ENCODE measurements at regions not wholly inside any gene's neighbourhood (a gene's known extent, or its start where the extent isn't known, plus 50 kb on each side); places are given as distances from the start of the nearest gene placed in this dataset.
A peak's percentile ranks its signal among the peaks of the same experiment; 100 is the strongest.
"Not testable (repeated sequence)": the region's sequence is repeated elsewhere in the genome, so short reads cannot be mapped to it uniquely, and the experiment has no call there.

- DNase-seq (ENCODE audit: low spot score) = not testable (repeated sequence)
Observed at GRCh38 chr1:194407238-194407637, 1220.8 kb upstream of the B3GALT2 start.

- peak; percentile 4 for DNase-seq (ENCODE audit: low spot score)
Observed at GRCh38 chr1:194394676-194395075, 1208.3 kb upstream of the B3GALT2 start.

DNA sequence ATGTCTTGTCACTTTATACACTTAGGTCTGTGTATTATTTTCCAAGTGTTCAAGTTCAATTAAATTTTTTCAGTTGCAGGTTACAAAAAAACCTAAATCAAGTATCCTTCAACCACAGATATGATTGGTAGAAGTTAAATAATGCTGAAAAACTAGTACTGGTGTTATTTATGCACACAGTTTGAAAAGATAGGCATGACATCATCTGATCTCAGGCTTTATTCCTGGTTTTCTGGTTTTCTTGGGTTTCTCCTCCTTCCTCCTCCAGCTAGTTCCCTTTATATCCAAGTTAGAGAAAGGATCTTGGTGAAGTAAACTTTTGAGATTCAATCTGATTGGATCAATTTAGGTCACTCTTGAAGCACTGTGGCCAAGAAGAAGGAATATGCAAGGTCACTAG is 1201.1 kb upstream of the B3GALT2 start:
- DNase-seq (ENCODE audit: low spot score) = no peak

DNA sequence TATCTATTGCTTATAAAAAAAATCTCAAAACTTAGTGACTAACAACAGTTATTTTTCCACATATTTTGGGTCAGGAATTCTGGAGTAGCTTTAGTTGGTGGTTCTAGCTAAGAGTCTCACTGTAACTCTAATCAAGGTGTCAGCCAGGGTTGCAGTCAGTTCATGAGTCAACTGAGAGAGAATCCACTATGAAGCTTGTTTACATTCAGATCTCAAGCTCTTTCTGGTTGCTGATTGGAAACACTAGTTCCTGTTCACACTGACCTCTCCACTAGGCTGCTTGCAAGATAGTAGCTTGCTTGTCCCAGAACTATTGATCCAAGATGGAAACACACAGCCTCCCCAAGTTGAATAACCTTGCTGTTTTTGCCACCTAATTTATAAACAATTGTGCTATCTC is 1192.1 kb upstream of the B3GALT2 start:
- DNase-seq (ENCODE audit: low spot score) = no peak

DNA sequence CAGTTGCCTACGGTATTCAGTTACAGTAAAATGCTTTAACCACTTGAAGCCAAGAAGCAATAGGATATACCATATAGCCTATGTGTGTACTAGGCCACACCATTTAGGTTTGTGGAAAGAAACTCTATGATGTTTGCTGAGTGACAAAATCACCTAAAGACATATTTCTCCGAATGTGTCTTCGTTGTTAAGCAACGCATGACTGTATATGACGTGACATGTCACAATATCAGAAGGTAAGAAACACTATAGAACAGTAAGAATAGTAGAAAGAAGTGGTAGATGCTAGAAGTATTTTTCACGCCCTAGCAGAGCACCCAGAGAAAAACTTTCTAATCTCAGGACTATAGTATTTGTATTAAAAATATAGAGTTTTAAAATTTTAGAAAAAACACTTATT is 1188.2 kb upstream of the B3GALT2 start:
- DNase-seq (ENCODE audit: low spot score) = no peak

DNA sequence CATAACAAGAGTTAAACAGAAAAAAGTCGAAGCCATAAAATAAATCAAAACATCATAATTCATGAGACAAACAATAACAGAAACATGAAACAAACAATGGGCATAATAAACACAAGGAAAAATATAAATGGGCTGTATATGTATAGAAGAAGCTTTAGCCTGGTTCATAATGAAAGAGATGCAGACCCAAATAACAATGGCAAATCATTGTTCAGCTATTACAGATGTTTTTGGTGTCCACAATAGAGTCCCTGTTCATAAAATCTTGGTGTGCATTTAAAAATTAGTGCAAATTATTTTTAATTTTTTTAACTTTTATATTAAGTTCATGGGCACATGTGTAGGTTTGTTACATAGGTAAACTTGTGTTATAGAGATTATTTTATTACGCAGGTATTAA is 1185.9 kb upstream of the B3GALT2 start:
- no peak for DNase-seq (ENCODE audit: low spot score)

DNA sequence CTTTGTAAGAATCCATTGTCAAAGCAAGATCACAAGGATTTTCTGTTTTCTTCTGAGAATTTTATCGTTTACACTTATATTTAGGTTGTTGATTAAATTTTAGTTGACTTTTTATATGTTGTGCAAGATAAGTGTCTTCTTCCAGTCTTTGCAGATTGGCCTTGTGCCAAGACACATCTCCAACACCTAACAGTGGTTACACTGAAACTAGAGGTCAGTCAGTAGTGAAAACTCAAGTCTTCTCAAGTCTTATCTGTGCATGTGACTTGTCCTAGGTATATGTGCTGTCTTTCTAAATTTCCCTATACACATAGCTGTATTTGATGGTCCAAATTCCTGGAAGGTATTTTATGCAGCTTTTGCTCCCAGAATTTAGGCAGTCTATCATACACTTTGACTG is 1183.2 kb upstream of the B3GALT2 start:
- no peak for DNase-seq (ENCODE audit: low spot score)

GRCh38 chr1:194369060-194369459 is 1182.6 kb upstream of the B3GALT2 start:
- DNase-seq (ENCODE audit: low spot score) = no peak

DNA sequence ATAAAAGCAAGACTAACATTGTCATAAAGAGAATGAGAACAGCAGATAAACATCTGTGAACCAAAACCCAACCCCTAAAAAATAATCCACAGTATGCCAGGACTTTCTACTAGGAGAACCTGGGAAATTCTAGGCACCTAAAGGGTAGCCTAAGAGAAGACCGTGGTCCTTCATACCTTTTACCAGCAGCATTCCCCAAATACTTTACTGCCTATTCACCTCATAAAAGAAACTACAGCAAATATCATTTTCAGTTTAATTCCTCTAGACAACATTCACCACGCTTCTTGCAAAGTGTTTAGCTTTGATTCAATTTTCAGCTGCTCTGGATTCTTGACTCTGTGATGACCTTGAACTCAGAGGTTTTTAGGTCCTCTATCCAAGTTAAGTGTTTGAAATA is 1180.7 kb upstream of the B3GALT2 start:
- no peak for DNase-seq (ENCODE audit: low spot score)

GRCh38 chr1:194366705-194367104 is 1180.3 kb upstream of the B3GALT2 start:
- DNase-seq (ENCODE audit: low spot score) = no peak

- no peak for DNase-seq (ENCODE audit: low spot score)
Observed at GRCh38 chr1:194362327-194362726, 1175.9 kb upstream of the B3GALT2 start.

GRCh38 chr1:194361374-194362131 is 1175.1 kb upstream of the B3GALT2 start:
- no peak for DNase-seq (ENCODE audit: low spot score)

DNA sequence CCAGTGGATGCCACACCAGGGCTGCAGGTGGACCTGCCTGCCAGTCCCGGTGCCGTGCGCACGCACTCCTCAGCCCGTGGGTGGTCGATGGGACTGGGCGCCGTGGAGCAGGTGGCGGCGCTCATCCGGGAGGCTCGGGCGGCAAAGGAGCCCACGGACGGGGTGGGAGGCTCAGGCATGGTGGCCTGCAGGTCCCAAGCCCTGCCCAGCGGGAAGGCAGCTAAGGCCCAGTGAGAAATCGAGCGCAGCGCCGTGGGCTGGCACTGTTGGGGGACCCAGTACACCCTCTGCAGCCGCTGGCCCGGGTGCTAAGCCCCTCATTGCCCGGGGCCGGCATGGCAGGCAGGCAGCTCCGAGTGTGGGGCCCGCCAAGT is 1171.8 kb upstream of the B3GALT2 start:
- DNase-seq (ENCODE audit: low spot score) = no peak

DNA sequence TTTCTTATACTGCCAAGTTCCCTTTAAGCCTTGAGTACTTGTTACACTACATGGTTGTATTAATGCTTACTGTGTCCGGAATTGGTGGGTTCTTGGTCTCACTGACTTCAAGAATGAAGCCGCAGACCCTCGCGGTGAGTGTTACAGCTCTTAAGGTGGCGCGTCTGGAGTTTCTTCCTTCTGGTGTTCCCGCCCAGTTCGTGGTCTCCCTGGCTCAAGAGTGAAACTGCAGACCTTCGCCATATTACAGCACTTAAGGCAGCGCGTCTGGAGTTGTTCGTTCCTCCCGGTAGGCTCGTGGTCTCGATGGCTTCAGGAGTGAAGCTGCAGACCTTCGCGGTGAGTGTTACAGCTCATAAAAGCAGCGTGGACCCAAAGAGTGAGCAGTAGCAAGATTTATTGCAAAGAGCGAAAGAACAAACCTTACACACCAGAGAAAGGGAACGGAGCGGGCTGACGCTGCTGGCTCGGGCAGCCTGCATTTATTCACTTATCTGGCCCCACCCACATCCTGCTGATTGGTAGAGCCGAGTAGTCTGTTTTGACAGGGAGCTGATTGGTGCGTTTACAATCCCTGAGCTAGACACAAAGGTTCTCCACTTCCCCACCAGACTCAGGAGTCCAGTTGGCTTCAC is 1171.3 kb upstream of the B3GALT2 start:
- not testable (repeated sequence) for DNase-seq (ENCODE audit: low spot score)

DNA sequence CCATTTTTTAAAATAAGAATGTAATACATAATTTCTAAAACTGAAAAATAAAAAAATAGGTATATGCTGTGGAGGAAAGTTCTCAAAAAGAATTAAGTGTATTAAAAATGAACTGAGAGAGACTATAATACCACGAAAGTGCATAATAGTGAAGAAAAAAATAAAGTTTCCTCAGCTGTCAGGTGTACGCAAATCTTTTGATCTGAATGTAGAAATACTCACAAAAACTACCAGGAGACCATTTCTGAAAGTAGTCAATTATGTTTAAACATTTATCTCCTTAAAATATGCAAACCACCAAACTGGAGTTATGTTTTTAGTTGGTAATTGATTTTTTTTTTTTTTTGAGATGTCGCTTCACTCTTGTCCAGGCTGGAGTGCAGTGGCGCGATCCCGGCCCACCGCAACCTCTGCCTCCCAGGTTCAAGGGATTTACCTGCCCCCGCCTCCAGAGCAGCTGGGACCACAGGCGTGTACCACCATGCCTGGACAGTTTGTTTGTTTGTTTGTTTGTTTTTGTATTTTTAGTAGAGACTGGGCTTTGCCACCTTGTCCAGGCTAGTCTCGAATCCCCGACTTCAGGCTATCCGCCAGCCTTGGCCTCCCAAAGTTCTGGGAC is 1169.2 kb upstream of the B3GALT2 start:
- no peak for DNase-seq (ENCODE audit: low spot score)

DNA sequence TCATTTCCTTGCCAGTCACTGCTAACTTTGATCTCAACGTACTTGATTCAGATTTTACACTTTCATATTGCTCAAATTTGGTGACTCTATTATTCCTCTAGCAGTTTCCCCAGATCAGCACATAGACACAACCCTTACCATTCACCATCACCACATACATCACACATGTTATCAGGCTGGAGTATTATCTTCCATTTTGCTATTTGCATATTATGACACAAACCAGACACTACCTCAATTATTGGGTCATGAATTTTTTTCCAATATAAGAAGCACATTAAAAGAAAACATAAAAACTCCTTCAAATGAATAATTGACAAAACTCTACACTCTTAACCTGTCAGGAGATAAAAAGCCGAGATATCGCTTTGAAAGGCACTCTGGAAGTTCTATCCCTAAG is 1166.7 kb upstream of the B3GALT2 start:
- DNase-seq (ENCODE audit: low spot score) = no peak

DNA sequence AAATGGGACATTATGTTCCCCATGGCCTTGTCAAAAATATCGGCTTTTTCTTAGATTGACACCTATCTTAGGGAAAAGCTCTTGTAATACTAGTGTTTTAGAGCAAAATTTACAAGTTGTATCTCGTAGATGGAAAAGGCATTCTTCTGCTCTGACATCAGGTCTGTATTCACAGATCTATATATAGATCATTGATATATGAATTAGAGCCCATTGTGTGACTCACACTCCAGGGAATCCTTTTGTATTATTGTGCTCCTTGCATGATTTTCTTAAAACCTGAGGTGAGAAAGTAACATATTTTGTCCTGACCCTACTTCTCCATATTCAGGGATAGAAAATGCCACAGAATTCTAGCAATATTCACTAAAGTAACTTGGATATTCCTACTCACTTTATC is 1160.8 kb upstream of the B3GALT2 start:
- DNase-seq (ENCODE audit: low spot score) = no peak

DNA sequence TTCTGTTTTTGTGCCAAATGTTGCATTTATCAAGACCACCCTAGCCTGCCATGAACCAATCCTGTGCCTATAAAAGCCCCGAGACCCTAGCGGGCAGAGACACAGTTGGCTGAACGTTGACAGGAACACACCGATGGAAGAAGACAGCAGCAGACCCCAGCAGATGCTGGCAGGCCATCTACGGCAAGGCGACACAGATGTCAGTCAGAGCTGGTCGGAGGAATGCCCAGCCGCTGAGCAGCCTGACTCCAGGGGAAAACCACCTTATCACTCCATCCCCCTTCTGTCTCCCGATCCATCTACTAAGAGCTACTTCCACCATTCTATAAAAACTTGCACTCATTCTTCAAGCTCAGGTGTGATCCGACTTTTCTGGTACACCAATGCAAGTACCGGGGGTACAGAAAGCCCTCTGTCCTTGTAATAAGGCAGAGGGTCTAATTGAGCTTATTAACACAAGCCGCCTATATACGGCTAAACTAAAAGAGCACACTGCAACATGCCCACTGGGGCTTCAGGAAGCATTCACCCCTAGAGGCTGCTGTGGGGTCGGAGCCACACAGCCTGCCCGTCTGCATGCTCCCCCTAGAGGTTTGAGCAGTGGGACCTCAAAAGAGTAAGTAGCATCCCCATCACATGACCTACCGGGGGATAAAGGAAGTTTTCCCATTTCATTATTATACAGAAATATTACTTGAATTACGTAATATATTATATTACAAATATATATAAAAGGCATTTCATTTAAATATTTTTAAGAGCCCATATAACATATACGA is 1156.3 kb upstream of the B3GALT2 start:
- peak; percentile 4 for DNase-seq (ENCODE audit: low spot score)

GRCh38 chr1:194341587-194341986 is 1155.2 kb upstream of the B3GALT2 start:
- no peak for DNase-seq (ENCODE audit: low spot score)

DNA sequence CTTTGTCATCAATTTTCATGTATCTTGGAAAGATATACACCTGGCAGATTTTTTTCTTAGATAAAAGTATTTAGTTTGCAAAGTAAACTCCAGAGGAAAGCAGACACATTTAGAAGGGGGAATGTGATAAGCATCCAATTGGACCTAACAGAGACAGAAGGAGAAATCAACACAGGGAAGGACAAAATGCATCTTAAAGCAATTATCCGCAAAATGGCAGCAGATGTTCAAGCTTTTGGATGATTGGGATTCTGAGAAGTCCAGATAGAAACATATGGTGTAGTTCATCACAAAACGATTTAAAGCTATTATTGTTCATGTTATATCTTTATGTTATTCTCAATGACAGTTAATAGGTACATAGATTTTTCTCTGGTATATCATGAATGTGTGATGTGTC is 1153.1 kb upstream of the B3GALT2 start:
- DNase-seq (ENCODE audit: low spot score) = no peak

DNA sequence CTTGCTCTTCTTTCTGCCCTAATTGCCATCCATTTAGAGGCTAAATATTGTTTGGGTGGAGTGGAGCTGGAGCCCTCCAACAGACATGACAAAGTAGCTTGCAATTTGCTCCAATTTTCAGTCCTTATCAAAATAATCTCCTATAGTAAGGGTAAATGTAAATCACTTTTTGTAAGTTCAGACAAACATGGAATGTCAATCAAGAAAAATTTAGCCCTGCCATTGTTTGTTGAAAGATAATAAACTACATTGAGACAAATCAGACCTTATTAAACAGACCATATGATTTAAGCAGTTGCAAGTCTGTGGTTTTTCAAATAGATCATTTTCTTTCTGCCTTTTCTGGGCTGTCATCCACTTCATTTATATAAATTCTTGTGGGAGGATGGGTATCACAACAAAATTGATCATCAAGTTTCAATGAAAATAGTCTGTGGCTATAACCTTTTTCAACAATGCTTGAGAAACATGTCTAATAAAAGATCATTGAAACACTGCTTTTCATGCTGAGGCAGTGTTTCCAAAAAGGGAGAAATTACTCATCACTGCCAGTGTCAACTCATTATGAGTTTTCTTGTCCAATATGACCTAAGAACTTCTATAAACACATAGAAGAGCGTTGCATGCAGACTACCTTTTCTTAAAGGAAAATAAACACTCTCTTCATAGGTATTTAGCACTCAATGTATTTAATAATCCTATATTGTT is 1152.0 kb upstream of the B3GALT2 start:
- DNase-seq (ENCODE audit: low spot score) = no peak

DNA sequence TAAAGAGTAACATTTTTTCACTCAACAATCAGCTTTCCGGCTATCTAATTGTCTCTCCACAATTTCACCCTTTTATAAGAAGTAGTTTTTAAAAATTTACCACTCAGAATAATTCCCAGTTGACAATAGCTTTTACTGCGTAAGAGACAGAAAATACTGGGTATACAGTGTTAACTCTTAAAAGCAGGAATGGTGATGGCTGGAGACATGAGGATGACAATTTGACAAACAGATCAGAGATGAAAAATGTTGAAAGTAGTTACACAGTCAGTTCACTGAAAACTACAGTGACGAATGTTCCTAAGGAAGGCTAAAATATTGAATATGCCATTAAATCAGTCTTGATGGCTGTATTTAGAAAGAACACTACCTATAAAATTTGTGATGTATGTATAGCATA is 1146.8 kb upstream of the B3GALT2 start:
- no peak for DNase-seq (ENCODE audit: low spot score)

Measured in cerebellar cortex (tissue), 1 donor.